ENCODE measurements at regions not wholly inside any gene's neighbourhood (a gene's known extent, or its start where the extent isn't known, plus 50 kb on each side); places are given as distances from the start of the nearest gene placed in this dataset.

DNA sequence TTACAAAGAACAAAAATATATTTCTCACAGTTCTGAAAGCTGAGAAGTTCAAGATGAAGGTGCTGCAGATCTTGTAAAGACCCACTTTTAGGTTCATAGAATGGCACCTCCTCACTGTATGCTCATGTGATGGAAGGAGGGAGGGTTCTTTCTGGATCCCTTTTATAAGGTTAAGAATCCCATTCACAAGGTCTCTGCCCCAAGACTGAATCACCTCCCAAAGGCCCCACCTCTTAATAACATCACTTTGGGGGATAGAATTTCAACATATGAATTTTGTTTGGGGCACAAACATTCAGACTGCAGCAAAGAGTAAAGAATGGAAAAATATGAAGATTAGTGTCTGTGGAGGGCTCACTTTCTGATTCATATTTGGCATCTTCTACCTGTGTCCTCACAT lies 77.1 kb upstream of the PRR16 start:
- Histone ChIP-seq H3K4me1 (ENCODE audit: insufficient read depth, low read length) (peaks cover 21% of the 10 kb centered on the region), H3K9me3 (ENCODE audit: low read depth, low read length) (no peaks in the 10 kb centered on the region), H3K27ac (ENCODE audit: low read depth, low read length) (no peak overlapping the region), H2AFZ (ENCODE audit: low read length) (no peak overlapping the region), H4K20me1 (ENCODE audit: insufficient read depth, low read length) (no peaks in the 10 kb centered on the region), H3K36me3 (ENCODE audit: insufficient read depth, low read length) (no peaks in the 10 kb centered on the region), H3K4me3 (ENCODE audit: insufficient read depth, low read length) (no peak overlapping the region), H3K27me3 (ENCODE audit: insufficient read depth, low read length) (no peaks in the 10 kb centered on the region), H3K4me2 (ENCODE audit: insufficient read depth, low read length) (no peak overlapping the region), H3K79me2 (ENCODE audit: insufficient read depth, low read length) (no peaks in the 10 kb centered on the region)
- no peak for TF ChIP-seq CTCF (IDR thresholded peaks at IDR 0.05; ENCODE audit: extremely low read depth, low read depth, low read length)
- no peak for DNase-seq (ENCODE audit: insufficient read length, low spot score, missing footprints)

DNA sequence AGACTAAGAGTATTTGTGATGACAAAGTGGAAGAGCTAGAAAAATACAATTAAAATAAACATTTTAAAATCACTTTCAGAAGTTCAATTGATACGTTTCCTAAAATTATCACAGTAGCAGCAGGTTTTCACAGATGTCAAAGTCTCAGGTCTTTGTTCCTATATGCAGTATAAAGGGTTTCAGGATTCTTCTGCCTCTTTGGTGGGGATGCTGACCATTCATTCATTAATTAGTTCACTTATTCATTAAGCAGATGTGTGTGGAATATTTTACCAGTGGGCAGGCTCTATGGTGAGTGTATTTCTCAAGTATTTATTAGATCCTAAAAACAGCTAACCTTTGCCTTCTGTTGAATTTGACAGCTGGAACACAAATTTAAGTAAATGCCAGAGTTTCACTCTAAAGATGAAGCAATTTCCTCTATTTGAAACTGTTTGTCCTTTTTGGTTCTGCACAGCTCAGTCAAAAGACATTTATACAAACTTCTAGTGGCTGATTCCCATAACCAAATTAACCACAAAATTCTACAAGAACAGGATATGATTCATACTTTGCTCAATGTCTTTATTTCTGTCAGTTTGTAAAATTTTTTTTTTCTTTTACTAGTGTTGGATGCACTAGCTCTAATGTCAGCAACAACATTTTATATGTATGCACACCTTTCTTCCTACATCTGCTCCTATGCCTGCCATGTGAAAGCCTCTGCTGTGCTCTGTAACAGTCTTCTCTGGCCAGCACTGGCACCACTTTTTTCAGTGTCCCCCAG lies 75.9 kb upstream of the PRR16 start:
- H3K36me3 ChIP-seq (ENCODE audit: insufficient read depth, low read length): no peaks in the 10 kb centered on the region
- peak overlapping the region; percentile 81 for H3K27ac ChIP-seq (ENCODE audit: low read depth, low read length)
- no peaks in the 10 kb centered on the region for H3K79me2 ChIP-seq (ENCODE audit: insufficient read depth, low read length)
- H2AFZ ChIP-seq (ENCODE audit: low read length): no peak overlapping the region
- peaks cover 21% of the 10 kb centered on the region for H3K4me1 ChIP-seq (ENCODE audit: insufficient read depth, low read length)
- H3K4me3 ChIP-seq (ENCODE audit: insufficient read depth, low read length): no peak overlapping the region
- H3K9me3 ChIP-seq (ENCODE audit: low read depth, low read length): no peaks in the 10 kb centered on the region
- no peaks in the 10 kb centered on the region for H4K20me1 ChIP-seq (ENCODE audit: insufficient read depth, low read length)
- H3K4me2 ChIP-seq (ENCODE audit: insufficient read depth, low read length): peak overlapping the region; percentile 55
- H3K27me3 ChIP-seq (ENCODE audit: insufficient read depth, low read length): no peaks in the 10 kb centered on the region
- peak; percentile 76 for DNase-seq (ENCODE audit: insufficient read length, low spot score, missing footprints)
- TF ChIP-seq CTCF (IDR thresholded peaks at IDR 0.05; ENCODE audit: extremely low read depth, low read depth, low read length): no peak

- Histone ChIP-seq H3K4me1 (ENCODE audit: insufficient read depth, low read length) (peaks cover 9% of the 10 kb centered on the region), H3K4me2 (ENCODE audit: insufficient read depth, low read length) (no peak overlapping the region), H2AFZ (ENCODE audit: low read length) (no peak overlapping the region), H3K9me3 (ENCODE audit: low read depth, low read length) (no peaks in the 10 kb centered on the region), H3K27me3 (ENCODE audit: insufficient read depth, low read length) (no peaks in the 10 kb centered on the region), H3K27ac (ENCODE audit: low read depth, low read length) (no peak overlapping the region), H3K79me2 (ENCODE audit: insufficient read depth, low read length) (no peaks in the 10 kb centered on the region), H3K4me3 (ENCODE audit: insufficient read depth, low read length) (no peak overlapping the region), H4K20me1 (ENCODE audit: insufficient read depth, low read length) (no peaks in the 10 kb centered on the region), H3K36me3 (ENCODE audit: insufficient read depth, low read length) (no peaks in the 10 kb centered on the region)
- no peak for DNase-seq (ENCODE audit: insufficient read length, low spot score, missing footprints)
- peak; percentile 14 for TF ChIP-seq CTCF (IDR thresholded peaks at IDR 0.05; ENCODE audit: extremely low read depth, low read depth, low read length)
Measured at GRCh38 chr5:120394259-120394658, 69.8 kb upstream of the PRR16 start.

GRCh38 chr5:120396186-120396585 lies 67.9 kb upstream of the PRR16 start:
- H3K27me3 ChIP-seq (ENCODE audit: insufficient read depth, low read length): no peaks in the 10 kb centered on the region
- H3K4me2 ChIP-seq (ENCODE audit: insufficient read depth, low read length): no peak overlapping the region
- no peak for TF ChIP-seq CTCF (IDR thresholded peaks at IDR 0.05; ENCODE audit: extremely low read depth, low read depth, low read length)
- no peaks in the 10 kb centered on the region for H4K20me1 ChIP-seq (ENCODE audit: insufficient read depth, low read length)
- H3K4me3 ChIP-seq (ENCODE audit: insufficient read depth, low read length): no peak overlapping the region
- peak; percentile 83 for DNase-seq (ENCODE audit: insufficient read length, low spot score, missing footprints)
- H2AFZ ChIP-seq (ENCODE audit: low read length): no peak overlapping the region
- H3K79me2 ChIP-seq (ENCODE audit: insufficient read depth, low read length): no peaks in the 10 kb centered on the region
- peaks cover 9% of the 10 kb centered on the region for H3K4me1 ChIP-seq (ENCODE audit: insufficient read depth, low read length)
- no peaks in the 10 kb centered on the region for H3K9me3 ChIP-seq (ENCODE audit: low read depth, low read length)
- no peak overlapping the region for H3K27ac ChIP-seq (ENCODE audit: low read depth, low read length)
- no peaks in the 10 kb centered on the region for H3K36me3 ChIP-seq (ENCODE audit: insufficient read depth, low read length)
